Activated CD8-positive, alpha-beta T cell treated with anti-CD3 and anti-CD28 coated beads, Interleukin-2, amount 10 ng/mL, durations not matched to agents 7 days and 5 days (primary cell): ENCODE measurements at regions not wholly inside any gene's neighbourhood (a gene's known extent, or its start where the extent isn't known, plus 50 kb on each side); places are given as distances from the start of the nearest gene placed in this dataset.

Source experiments
- ATAC-seq: fragments of 150-1000 bp; cut with Tn5 transposase; one replicate; pipeline ENCODE4 v1.10.0; 2021; ENCODE audit warnings: moderate library complexity
- CTCF ChIA-PET: fragments of 350-600 bp; sonication (Branson Sonifier 250); formaldehyde crosslinking; loops from one replicate; lab custom pipeline; 2021; ENCODE audit warnings: antibody characterized with exemption; lab: Charles Lee
- POLR2A ChIA-PET: fragments of 350-600 bp; sonication (Branson Sonifier 250); formaldehyde crosslinking; loops from one replicate; lab custom pipeline; 2021; ENCODE audit warnings: antibody characterized with exemption; lab: Charles Lee
- DNase-seq: peaks from one replicate; pipeline ENCODE4 v3.0.0-alpha.2; 2020
- H3K27ac Mint-ChIP-seq: one replicate; pipeline ENCODE4 v1.8.0; 2021; ENCODE audit warnings: mild to moderate bottlenecking, mixed read lengths
- H3K27me3 Mint-ChIP-seq: one replicate; pipeline ENCODE4 v1.8.0; 2021; ENCODE audit warnings: low read depth, mixed read lengths
- H3K36me3 Mint-ChIP-seq: one replicate; pipeline ENCODE4 v1.8.0; 2021; ENCODE audit warnings: low read depth, mixed read lengths
- H3K4me1 Mint-ChIP-seq: one replicate; pipeline ENCODE4 v1.8.0; 2021; ENCODE audit warnings: low read depth, mixed read lengths
- H3K4me3 Mint-ChIP-seq: one replicate; pipeline ENCODE4 v1.8.0; 2021; ENCODE audit warnings: mild to moderate bottlenecking, mixed read lengths
- H3K9me3 Mint-ChIP-seq: one replicate; pipeline ENCODE4 v1.8.0; 2022; ENCODE audit warnings: mixed read lengths; ENCODE audit not compliant: insufficient read depth

GRCh38 chr2:216553482-216554240 lies 55.0 kb downstream of the RPL37A start:
- ChIA-PET CTCF (interaction anchor here (0.7 to 1.1 kb wide), 2 partner anchors 37 to 1065 kb away, joined by 3 to 4 read pairs; no protein-coding TSS in a partner anchor), POLR2A (no interaction called here)
- Mint-ChIP-seq H3K9me3 (no peaks in the 10 kb centered on the region), H3K4me3 (no peak overlapping the region), H3K36me3 (no peaks in the 10 kb centered on the region), H3K27ac (no peak overlapping the region), H3K27me3 (peaks cover 5% of the 10 kb centered on the region), H3K4me1 (peaks cover 9% of the 10 kb centered on the region)
- ATAC-seq (no peak), DNase-seq (no peak)

- POLR2A ChIA-PET = no interaction called here
- H3K4me3 Mint-ChIP-seq = no peak overlapping the region
- CTCF ChIA-PET = interaction anchor here (0.7 to 1.1 kb wide), 2 partner anchors 37 to 1065 kb away, joined by 3 to 4 read pairs; no protein-coding TSS in a partner anchor
- no peaks in the 10 kb centered on the region for H3K9me3 Mint-ChIP-seq
- H3K27me3 Mint-ChIP-seq = peaks cover 5% of the 10 kb centered on the region
- no peak overlapping the region for H3K27ac Mint-ChIP-seq
- ATAC-seq (peak; percentile 60), DNase-seq (no peak)
- no peaks in the 10 kb centered on the region for H3K36me3 Mint-ChIP-seq
- H3K4me1 Mint-ChIP-seq = peaks cover 9% of the 10 kb centered on the region
These were observed 55.6 kb downstream of the RPL37A start for GRCh38 chr2:216554286-216554685.

- H3K4me3 Mint-ChIP-seq = no peak overlapping the region
- ChIA-PET CTCF (interaction anchor here (0.7 to 1.1 kb wide), 2 partner anchors 38 to 1064 kb away, joined by 3 to 4 read pairs; no protein-coding TSS in a partner anchor), POLR2A (no interaction called here)
- H3K27ac Mint-ChIP-seq = no peak overlapping the region
- DNase-seq = no peak
- H3K4me1 Mint-ChIP-seq = peaks cover 9% of the 10 kb centered on the region
- no peaks in the 10 kb centered on the region for H3K36me3 Mint-ChIP-seq
- H3K27me3 Mint-ChIP-seq = peaks cover 5% of the 10 kb centered on the region
- no peak for ATAC-seq
- no peaks in the 10 kb centered on the region for H3K9me3 Mint-ChIP-seq
These were observed 56.1 kb downstream of the RPL37A start for GRCh38 chr2:216554755-216555154.

GRCh38 chr2:216555274-216555673 lies 56.6 kb downstream of the RPL37A start:
- Mint-ChIP-seq H3K9me3 (no peaks in the 10 kb centered on the region), H3K4me3 (no peak overlapping the region), H3K4me1 (peaks cover 9% of the 10 kb centered on the region), H3K36me3 (no peaks in the 10 kb centered on the region), H3K27me3 (peaks cover 4% of the 10 kb centered on the region), H3K27ac (no peak overlapping the region)
- DNase-seq (no peak), ATAC-seq (no peak)
- POLR2A ChIA-PET = no interaction called here
- CTCF ChIA-PET = no interaction called here

- Mint-ChIP-seq H3K27ac (no peak overlapping the region), H3K4me3 (no peak overlapping the region), H3K4me1 (peaks cover 9% of the 10 kb centered on the region), H3K27me3 (no peaks in the 10 kb centered on the region), H3K36me3 (no peaks in the 10 kb centered on the region), H3K9me3 (no peaks in the 10 kb centered on the region)
- ChIA-PET CTCF (no interaction called here), POLR2A (no interaction called here)
- DNase-seq (no peak), ATAC-seq (no peak)
These were observed 57.6 kb downstream of the RPL37A start for GRCh38 chr2:216556202-216556601.

- Mint-ChIP-seq H3K4me3 (no peak overlapping the region), H3K27me3 (no peaks in the 10 kb centered on the region), H3K36me3 (no peaks in the 10 kb centered on the region), H3K27ac (no peak overlapping the region), H3K9me3 (no peaks in the 10 kb centered on the region), H3K4me1 (peaks cover 9% of the 10 kb centered on the region)
- POLR2A ChIA-PET = no interaction called here
- DNase-seq (no peak), ATAC-seq (no peak)
- CTCF ChIA-PET = no interaction called here
These were observed 58.8 kb downstream of the RPL37A start for GRCh38 chr2:216557413-216557812.

- DNase-seq (no peak), ATAC-seq (no peak)
- no peaks in the 10 kb centered on the region for H3K9me3 Mint-ChIP-seq
- peaks cover 9% of the 10 kb centered on the region for H3K4me1 Mint-ChIP-seq
- POLR2A ChIA-PET = no interaction called here
- H3K27me3 Mint-ChIP-seq = no peaks in the 10 kb centered on the region
- H3K27ac Mint-ChIP-seq = no peak overlapping the region
- no peaks in the 10 kb centered on the region for H3K36me3 Mint-ChIP-seq
- CTCF ChIA-PET = no interaction called here
- H3K4me3 Mint-ChIP-seq = no peak overlapping the region
These were observed 59.2 kb downstream of the RPL37A start for GRCh38 chr2:216557820-216558219.

GRCh38 chr2:216559625-216560156 lies 61.0 kb downstream of the RPL37A start:
- Mint-ChIP-seq H3K27ac (no peak overlapping the region), H3K36me3 (no peaks in the 10 kb centered on the region), H3K27me3 (no peaks in the 10 kb centered on the region), H3K9me3 (no peaks in the 10 kb centered on the region), H3K4me3 (no peak overlapping the region), H3K4me1 (peaks cover 4% of the 10 kb centered on the region)
- no peak for DNase-seq
- ATAC-seq = no peak
- POLR2A ChIA-PET = no interaction called here
- CTCF ChIA-PET = no interaction called here

- no peak for DNase-seq
- CTCF ChIA-PET = no interaction called here
- no peaks in the 10 kb centered on the region for H3K9me3 Mint-ChIP-seq
- H3K4me3 Mint-ChIP-seq = no peak overlapping the region
- no peaks in the 10 kb centered on the region for H3K4me1 Mint-ChIP-seq
- no peak for ATAC-seq
- POLR2A ChIA-PET = no interaction called here
- H3K36me3 Mint-ChIP-seq = no peaks in the 10 kb centered on the region
- H3K27me3 Mint-ChIP-seq = no peaks in the 10 kb centered on the region
- no peak overlapping the region for H3K27ac Mint-ChIP-seq
These were observed 62.2 kb downstream of the RPL37A start for GRCh38 chr2:216560838-216561270.

- Mint-ChIP-seq H3K27ac (no peak overlapping the region), H3K9me3 (no peaks in the 10 kb centered on the region), H3K4me3 (no peak overlapping the region), H3K36me3 (no peaks in the 10 kb centered on the region), H3K27me3 (peaks cover 5% of the 10 kb centered on the region), H3K4me1 (no peaks in the 10 kb centered on the region)
- DNase-seq = no peak
- CTCF ChIA-PET = no interaction called here
- POLR2A ChIA-PET = no interaction called here
- no peak for ATAC-seq
These were observed 64.2 kb downstream of the RPL37A start for GRCh38 chr2:216562696-216563435.

- POLR2A ChIA-PET = no interaction called here
- CTCF ChIA-PET = no interaction called here
- Mint-ChIP-seq H3K4me1 (no peaks in the 10 kb centered on the region), H3K9me3 (no peaks in the 10 kb centered on the region), H3K36me3 (no peaks in the 10 kb centered on the region), H3K27me3 (peaks cover 11% of the 10 kb centered on the region), H3K27ac (no peak overlapping the region), H3K4me3 (no peak overlapping the region)
- no peak for DNase-seq
- no peak for ATAC-seq
These were observed 65.0 kb downstream of the RPL37A start for GRCh38 chr2:216563646-216564045.

- ChIA-PET CTCF (no interaction called here), POLR2A (no interaction called here)
- Mint-ChIP-seq H3K27ac (no peak overlapping the region), H3K27me3 (peaks cover 20% of the 10 kb centered on the region), H3K9me3 (no peaks in the 10 kb centered on the region), H3K4me1 (no peaks in the 10 kb centered on the region), H3K36me3 (no peaks in the 10 kb centered on the region), H3K4me3 (no peak overlapping the region)
- DNase-seq (no peak), ATAC-seq (no peak)
These were observed 66.0 kb downstream of the RPL37A start for GRCh38 chr2:216564611-216565010.
